Ishikawa (cell line): ENCODE measurements at regions not wholly inside any gene's neighbourhood (a gene's known extent, or its start where the extent isn't known, plus 50 kb on each side); places are given as distances from the start of the nearest gene placed in this dataset.

Experiments used
- CEBPB ChIP-seq: IDR thresholded peaks from 2 replicates; pipeline ENCODE4 v1.6.1; 2012
- CREB1 ChIP-seq: IDR thresholded peaks from 2 replicates; pipeline ENCODE4 v1.6.1; 2012; ENCODE audit warnings: low read depth
- EGR1 ChIP-seq: IDR thresholded peaks from 2 replicates; pipeline ENCODE4 v1.6.1; 2012
- EP300 ChIP-seq: IDR thresholded peaks from 2 replicates; pipeline ENCODE4 v1.6.1; 2012; ENCODE audit warnings: borderline replicate concordance
- FOXM1 ChIP-seq: IDR thresholded peaks from 2 replicates; pipeline ENCODE4 v1.6.1; 2012; ENCODE audit warnings: low read depth, borderline replicate concordance
- NFIC ChIP-seq: IDR thresholded peaks from 2 replicates; pipeline ENCODE4 v1.6.1; 2012
- RAD21 ChIP-seq: IDR thresholded peaks from 2 replicates; pipeline ENCODE4 v1.6.1; 2012; ENCODE audit warnings: low read depth
- REST ChIP-seq: IDR thresholded peaks from 2 replicates; pipeline ENCODE4 v1.6.1; 2012; ENCODE audit warnings: low read depth, mild to moderate bottlenecking
- TAF1 ChIP-seq: IDR thresholded peaks from 2 replicates; pipeline ENCODE4 v1.6.1; 2012; ENCODE audit warnings: low read depth, mild to moderate bottlenecking
- TCF12 ChIP-seq: IDR thresholded peaks from 2 replicates; pipeline ENCODE4 v1.6.1; 2012; ENCODE audit warnings: low read depth
- TEAD4 ChIP-seq: IDR thresholded peaks from 2 replicates; pipeline ENCODE4 v1.6.1; 2012
- YY1 ChIP-seq: IDR thresholded peaks from 2 replicates; pipeline ENCODE4 v1.6.1; 2012; ENCODE audit warnings: low read depth
- ZBTB7A ChIP-seq: IDR thresholded peaks from 2 replicates; pipeline ENCODE4 v1.6.1; 2012; ENCODE audit warnings: low read depth
- TF ChIP-seq, protein P1 (sequence below): IDR thresholded peaks from 2 replicates; pipeline ENCODE4 v1.6.1; 2012
- TF ChIP-seq, protein P2 (sequence below): IDR thresholded peaks from 2 replicates; pipeline ENCODE4 v1.6.1; 2012

DNA sequence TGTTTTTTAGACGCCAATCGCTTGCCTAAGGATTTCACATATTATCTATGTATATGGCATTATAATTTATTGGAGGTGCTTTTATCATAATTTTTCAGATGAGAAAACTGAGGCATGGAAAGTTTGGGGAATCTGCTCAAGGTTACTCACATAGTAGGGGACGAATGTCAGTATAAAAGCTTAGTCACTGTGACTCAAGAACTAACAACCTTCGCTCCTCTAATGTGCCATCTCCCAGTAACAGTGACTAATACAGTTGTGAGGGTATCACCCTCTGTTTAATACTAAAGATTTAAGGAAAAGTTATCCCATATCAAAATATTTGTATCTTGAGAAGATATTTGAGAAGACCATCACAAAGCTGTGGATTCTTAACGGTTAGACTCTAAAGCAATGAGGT, 353.1 kb upstream of the SPOCK3 start:
- TF ChIP-seq REST (no peak), TEAD4 (no peak), CREB1 (no peak), YY1 (no peak), TAF1 (no peak), ZBTB7A (no peak)
- TF ChIP-seq, protein P1, sequence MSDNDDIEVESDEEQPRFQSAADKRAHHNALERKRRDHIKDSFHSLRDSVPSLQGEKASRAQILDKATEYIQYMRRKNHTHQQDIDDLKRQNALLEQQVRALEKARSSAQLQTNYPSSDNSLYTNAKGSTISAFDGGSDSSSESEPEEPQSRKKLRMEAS: no peak

GRCh38 chr4:167595898-167596297, 361.6 kb upstream of the SPOCK3 start:
- TF ChIP-seq ZBTB7A: no peak
- no peak for TF ChIP-seq NFIC
- TF ChIP-seq, protein P2, sequence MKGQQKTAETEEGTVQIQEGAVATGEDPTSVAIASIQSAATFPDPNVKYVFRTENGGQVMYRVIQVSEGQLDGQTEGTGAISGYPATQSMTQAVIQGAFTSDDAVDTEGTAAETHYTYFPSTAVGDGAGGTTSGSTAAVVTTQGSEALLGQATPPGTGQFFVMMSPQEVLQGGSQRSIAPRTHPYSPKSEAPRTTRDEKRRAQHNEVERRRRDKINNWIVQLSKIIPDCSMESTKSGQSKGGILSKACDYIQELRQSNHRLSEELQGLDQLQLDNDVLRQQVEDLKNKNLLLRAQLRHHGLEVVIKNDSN: no peak
- no peak for TF ChIP-seq RAD21
- TF ChIP-seq TCF12: no peak
- TF ChIP-seq EGR1: no peak
- TF ChIP-seq REST: no peak
- no peak for TF ChIP-seq TEAD4
- no peak for TF ChIP-seq CREB1
- TF ChIP-seq EP300: no peak
- TF ChIP-seq, protein P1: no peak
- TF ChIP-seq CEBPB: no peak
- TF ChIP-seq FOXM1: no peak
- no peak for TF ChIP-seq TAF1
- no peak for TF ChIP-seq YY1

GRCh38 chr4:167602157-167602556, 367.9 kb upstream of the SPOCK3 start:
- TF ChIP-seq NFIC: no peak
- TF ChIP-seq CEBPB: no peak
- TF ChIP-seq EGR1: no peak
- no peak for TF ChIP-seq REST
- TF ChIP-seq TAF1: no peak
- no peak for TF ChIP-seq YY1
- no peak for TF ChIP-seq EP300
- no peak for TF ChIP-seq FOXM1
- TF ChIP-seq ZBTB7A: no peak
- TF ChIP-seq, protein P1: no peak
- no peak for TF ChIP-seq TCF12
- TF ChIP-seq TEAD4: no peak
- TF ChIP-seq CREB1: no peak
- TF ChIP-seq, protein P2: no peak
- TF ChIP-seq RAD21: no peak

DNA sequence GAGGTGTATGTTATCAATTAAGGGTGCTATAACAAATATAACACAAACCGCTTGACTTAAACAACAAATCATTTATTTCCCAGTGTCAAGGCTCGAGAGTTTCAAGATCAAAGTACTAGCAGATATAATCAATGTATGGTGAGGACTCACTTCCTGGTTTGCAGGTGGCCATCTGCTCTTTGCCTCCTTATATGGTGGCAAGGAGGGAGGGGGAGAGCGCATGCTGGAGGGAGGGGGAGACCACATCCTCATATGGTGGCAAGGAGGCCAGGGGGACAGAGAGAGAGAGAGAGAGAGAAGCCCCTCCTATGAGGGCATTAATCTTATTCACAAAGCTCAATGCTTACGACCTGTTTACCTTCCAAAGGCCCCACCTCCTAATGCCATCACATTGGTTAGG, 372.3 kb upstream of the SPOCK3 start:
- TF ChIP-seq RAD21: no peak
- no peak for TF ChIP-seq EP300
- TF ChIP-seq YY1: no peak
- no peak for TF ChIP-seq TCF12
- no peak for TF ChIP-seq TEAD4
- TF ChIP-seq REST: no peak
- TF ChIP-seq ZBTB7A: no peak
- no peak for TF ChIP-seq EGR1
